Neuron (in vitro differentiated cells): ENCODE measurements at regions not wholly inside any gene's neighbourhood (a gene's known extent, or its start where the extent isn't known, plus 50 kb on each side); places are given as distances from the start of the nearest gene placed in this dataset.
"Not testable (repeated sequence)": the region's sequence is repeated elsewhere in the genome, so short reads cannot be mapped to it uniquely, and the experiment has no call there.

ENCODE experiments used
- H2AFZ ChIP-seq: one replicate; pipeline ENCODE4 v1.6.1; 2013; ENCODE audit warnings: low read depth, mild to moderate bottlenecking, inconsistent platforms, low read length, moderate library complexity
- H3K27me3 ChIP-seq: one replicate; pipeline ENCODE4 v1.6.1; 2013; ENCODE audit warnings: low read length; ENCODE audit not compliant: insufficient read depth
- H3K36me3 ChIP-seq: one replicate; pipeline ENCODE4 v1.6.1; 2013; ENCODE audit warnings: low read length; ENCODE audit not compliant: insufficient read depth
- H3K4me1 ChIP-seq: one replicate; pipeline ENCODE4 v1.6.1; 2013; ENCODE audit warnings: low read length; ENCODE audit not compliant: insufficient read depth
- H3K4me3 ChIP-seq: 2 replicates; pipeline ENCODE4 v1.5.1; 2013; ENCODE audit warnings: mild to moderate bottlenecking, low read length, moderate library complexity
- H3K9me3 ChIP-seq: one replicate; pipeline ENCODE4 v1.6.1; 2013; ENCODE audit warnings: low read length

- Histone ChIP-seq H3K4me3 (no peak overlapping the region), H3K4me1 (no peaks in the 10 kb centered on the region), H3K36me3 (no peaks in the 10 kb centered on the region), H3K27me3 (no peaks in the 10 kb centered on the region), H3K9me3 (no peaks in the 10 kb centered on the region), H2AFZ (no peak overlapping the region)
Measured at GRCh38 chr5:109570362-109570874, 119.3 kb upstream of the MAN2A1 start.

GRCh38 chr5:109567374-109568044 lies 122.2 kb upstream of the MAN2A1 start:
- Histone ChIP-seq H3K4me1 (no peaks in the 10 kb centered on the region), H2AFZ (no peak overlapping the region), H3K36me3 (no peaks in the 10 kb centered on the region), H3K4me3 (no peak overlapping the region), H3K9me3 (no peaks in the 10 kb centered on the region), H3K27me3 (no peaks in the 10 kb centered on the region)

- Histone ChIP-seq H3K27me3 (no peaks in the 10 kb centered on the region), H3K36me3 (no peaks in the 10 kb centered on the region), H3K9me3 (no peaks in the 10 kb centered on the region), H2AFZ (no peak overlapping the region), H3K4me3 (no peak overlapping the region), H3K4me1 (no peaks in the 10 kb centered on the region)
Measured at GRCh38 chr5:109566361-109566760, 123.4 kb upstream of the MAN2A1 start.

GRCh38 chr5:109563739-109564138 lies 126.0 kb upstream of the MAN2A1 start:
- no peaks in the 10 kb centered on the region for H3K27me3 ChIP-seq

GRCh38 chr5:109563189-109563588 lies 126.5 kb upstream of the MAN2A1 start:
- no peaks in the 10 kb centered on the region for H3K36me3 ChIP-seq
- H2AFZ ChIP-seq, result no peak overlapping the region
- no peaks in the 10 kb centered on the region for H3K9me3 ChIP-seq
- no peaks in the 10 kb centered on the region for H3K4me1 ChIP-seq
- no peak overlapping the region for H3K4me3 ChIP-seq
- no peaks in the 10 kb centered on the region for H3K27me3 ChIP-seq

More at GRCh38 chr5:109563739-109564138, 126.0 kb upstream of the MAN2A1 start:
- Histone ChIP-seq H3K9me3 (no peaks in the 10 kb centered on the region), H3K4me3 (no peak overlapping the region), H2AFZ (no peak overlapping the region), H3K4me1 (no peaks in the 10 kb centered on the region), H3K36me3 (no peaks in the 10 kb centered on the region)

- no peaks in the 10 kb centered on the region for H3K9me3 ChIP-seq
Measured at GRCh38 chr5:109562441-109562840, 127.3 kb upstream of the MAN2A1 start.

GRCh38 chr5:109561447-109561846 lies 128.3 kb upstream of the MAN2A1 start:
- Histone ChIP-seq H3K9me3 (no peaks in the 10 kb centered on the region), H3K4me3 (no peak overlapping the region), H3K4me1 (no peaks in the 10 kb centered on the region), H3K27me3 (no peaks in the 10 kb centered on the region), H2AFZ (no peak overlapping the region), H3K36me3 (no peaks in the 10 kb centered on the region)

More at GRCh38 chr5:109562441-109562840, 127.3 kb upstream of the MAN2A1 start:
- Histone ChIP-seq H3K4me3 (no peak overlapping the region), H3K27me3 (no peaks in the 10 kb centered on the region), H3K4me1 (no peaks in the 10 kb centered on the region), H3K36me3 (no peaks in the 10 kb centered on the region), H2AFZ (no peak overlapping the region)

- no peaks in the 10 kb centered on the region for H3K27me3 ChIP-seq
- H2AFZ ChIP-seq, result no peak overlapping the region
- no peaks in the 10 kb centered on the region for H3K4me1 ChIP-seq
- H3K9me3 ChIP-seq, result no peaks in the 10 kb centered on the region
- no peak overlapping the region for H3K4me3 ChIP-seq
- no peaks in the 10 kb centered on the region for H3K36me3 ChIP-seq
Measured at GRCh38 chr5:109560554-109560953, 129.2 kb upstream of the MAN2A1 start.

- H3K4me1 ChIP-seq, result no peaks in the 10 kb centered on the region
- H3K9me3 ChIP-seq, result no peaks in the 10 kb centered on the region
- no peaks in the 10 kb centered on the region for H3K27me3 ChIP-seq
- H3K4me3 ChIP-seq, result no peak overlapping the region
- H3K36me3 ChIP-seq, result no peaks in the 10 kb centered on the region
- H2AFZ ChIP-seq, result no peak overlapping the region
Measured at GRCh38 chr5:109558952-109559351, 130.8 kb upstream of the MAN2A1 start.

GRCh38 chr5:109558364-109558763 lies 131.4 kb upstream of the MAN2A1 start:
- Histone ChIP-seq H3K36me3 (no peaks in the 10 kb centered on the region), H3K4me1 (no peaks in the 10 kb centered on the region), H3K4me3 (no peak overlapping the region), H2AFZ (no peak overlapping the region), H3K9me3 (no peaks in the 10 kb centered on the region), H3K27me3 (no peaks in the 10 kb centered on the region)

- Histone ChIP-seq H2AFZ (no peak overlapping the region), H3K36me3 (no peaks in the 10 kb centered on the region), H3K27me3 (no peaks in the 10 kb centered on the region), H3K4me1 (peaks cover 2% of the 10 kb centered on the region), H3K4me3 (no peak overlapping the region), H3K9me3 (peaks cover 1% of the 10 kb centered on the region)
Measured at GRCh38 chr5:109553846-109554245, 135.9 kb upstream of the MAN2A1 start.

- not testable (repeated sequence) for H3K4me3 ChIP-seq, H3K27me3 ChIP-seq, H3K4me1 ChIP-seq, H3K9me3 ChIP-seq, H3K36me3 ChIP-seq, H2AFZ ChIP-seq
Measured at GRCh38 chr5:109551234-109551633, 138.5 kb upstream of the MAN2A1 start.

GRCh38 chr5:109550077-109550476 lies 139.7 kb upstream of the MAN2A1 start:
- peaks cover 1% of the 10 kb centered on the region for H3K9me3 ChIP-seq
- peaks cover 2% of the 10 kb centered on the region for H3K4me1 ChIP-seq
- no peaks in the 10 kb centered on the region for H3K36me3 ChIP-seq
- no peak overlapping the region for H2AFZ ChIP-seq
- H3K4me3 ChIP-seq, result no peak overlapping the region
- no peaks in the 10 kb centered on the region for H3K27me3 ChIP-seq

- peaks cover 1% of the 10 kb centered on the region for H3K9me3 ChIP-seq
- no peaks in the 10 kb centered on the region for H3K36me3 ChIP-seq
- no peak overlapping the region for H3K4me3 ChIP-seq
- no peak overlapping the region for H2AFZ ChIP-seq
- no peaks in the 10 kb centered on the region for H3K27me3 ChIP-seq
- H3K4me1 ChIP-seq, result no peaks in the 10 kb centered on the region
Measured at GRCh38 chr5:109546461-109546860, 136.7 kb upstream of the PJA2 start.
